OCI-LY7 (cell line): ENCODE measurements at regions not wholly inside any gene's neighbourhood (a gene's known extent, or its start where the extent isn't known, plus 50 kb on each side); places are given as distances from the start of the nearest gene placed in this dataset.

Experiments used
- BruUV-seq: library from RNA; stranded (reverse); fragments of 400-500 nt; replicated peaks from 2 replicates; lab custom pipeline; 2021; lab: Mats Ljungman, UMichigan
- CTCF ChIA-PET: fragments of 300-600 bp; sonication (Branson Sonifier 250); formaldehyde crosslinking; loops from one replicate; lab custom pipeline; 2022; ENCODE audit warnings: antibody characterized with exemption; ENCODE audit not compliant: unreplicated experiment; lab: Charles Lee
- POLR2A ChIA-PET: fragments of 300-600 bp; sonication (Branson Sonifier 250); formaldehyde crosslinking; loops from one replicate; lab custom pipeline; 2022; ENCODE audit warnings: antibody characterized with exemption; lab: Charles Lee
- DNase-seq: peaks from one replicate; pipeline ENCODE4 v3.0.0-alpha.2; 2015; ENCODE audit warnings: low spot score
- H2AFZ ChIP-seq: fragments of 200-600 bp; sonication (generic), shearing (Covaris generic); 2 replicates; pipeline ENCODE4 v1.6.1; 2014; ENCODE audit warnings: mild to moderate bottlenecking, antibody characterized with exemption, low read length, moderate library complexity
- H3K27ac ChIP-seq: fragments of 200-600 bp; sonication (generic); 2 replicates; pipeline ENCODE4 v1.5.1; 2014; ENCODE audit warnings: mixed run types, low read depth, mild to moderate bottlenecking, moderate library complexity, low read length, inconsistent platforms; ENCODE audit not compliant: poor library complexity, severe bottlenecking
- H3K36me3 ChIP-seq: fragments of 200-600 bp; sonication (generic); 2 replicates; pipeline ENCODE4 v1.6.1; 2014; ENCODE audit warnings: mild to moderate bottlenecking, antibody characterized with exemption, low read length, moderate library complexity, mixed read lengths; ENCODE audit not compliant: insufficient read depth
- H3K4me1 ChIP-seq: fragments of 200-600 bp; sonication (generic); 2 replicates; pipeline ENCODE4 v1.5.1; 2014; ENCODE audit warnings: mild to moderate bottlenecking, low read length; ENCODE audit not compliant: insufficient read depth, poor library complexity, severe bottlenecking
- H3K4me2 ChIP-seq: fragments of 200-600 bp; sonication (generic); 2 replicates; pipeline ENCODE4 v1.6.1; 2014; ENCODE audit warnings: mild to moderate bottlenecking, low read length
- H3K4me3 ChIP-seq: fragments of 200-600 bp; sonication (generic); 2 replicates; pipeline ENCODE4 v1.5.1; 2014; ENCODE audit warnings: mild to moderate bottlenecking, low read depth, low read length; ENCODE audit not compliant: poor library complexity, severe bottlenecking
- H3K79me2 ChIP-seq: fragments of 200-600 bp; sonication (generic); 2 replicates; pipeline ENCODE4 v1.6.1; 2016; ENCODE audit warnings: low read depth, mild to moderate bottlenecking, low read length, moderate library complexity, mixed read lengths; ENCODE audit not compliant: insufficient read depth
- H3K9me2 ChIP-seq: fragments of 200-600 bp; sonication (generic); 2 replicates; pipeline ENCODE4 v1.6.1; 2016; ENCODE audit warnings: mild to moderate bottlenecking, low read length, mixed read lengths; ENCODE audit not compliant: insufficient read depth
- H3K9me3 ChIP-seq: fragments of 200-600 bp; sonication (generic); 2 replicates; pipeline ENCODE4 v1.6.1; 2014; ENCODE audit warnings: mild to moderate bottlenecking, mixed run types, low read length, mixed read lengths
- H4K20me1 ChIP-seq: fragments of 200-600 bp; sonication (generic); 2 replicates; pipeline ENCODE4 v1.6.1; 2014; ENCODE audit warnings: mild to moderate bottlenecking, antibody characterized with exemption, low read length, moderate library complexity, mixed read lengths; ENCODE audit not compliant: insufficient read depth
- EZH2phosphoT487 ChIP-seq: fragments of 200-600 bp; sonication (generic); IDR thresholded peaks from 2 replicates; pipeline ENCODE4 v1.6.1; 2018; ENCODE audit warnings: low read depth, borderline replicate concordance, mild to moderate bottlenecking, mixed run types, antibody characterized with exemption, low read length, moderate library complexity, mixed read lengths
- intact Hi-C: fragments of 100-400 bp; cut with micrococcal nuclease; formaldehyde crosslinking; loops from one replicate; pipeline ENCODE4 v1.10.0; 2022; ENCODE audit not compliant: unreplicated experiment
- TF ChIP-seq, protein P1 (sequence below): fragments of 200-600 bp; sonication (generic); conservative IDR thresholded peaks from 2 replicates; pipeline ENCODE4 v1.5.1; 2014; ENCODE audit warnings: mild to moderate bottlenecking, antibody characterized with exemption, low read length, moderate library complexity, mixed read lengths

DNA sequence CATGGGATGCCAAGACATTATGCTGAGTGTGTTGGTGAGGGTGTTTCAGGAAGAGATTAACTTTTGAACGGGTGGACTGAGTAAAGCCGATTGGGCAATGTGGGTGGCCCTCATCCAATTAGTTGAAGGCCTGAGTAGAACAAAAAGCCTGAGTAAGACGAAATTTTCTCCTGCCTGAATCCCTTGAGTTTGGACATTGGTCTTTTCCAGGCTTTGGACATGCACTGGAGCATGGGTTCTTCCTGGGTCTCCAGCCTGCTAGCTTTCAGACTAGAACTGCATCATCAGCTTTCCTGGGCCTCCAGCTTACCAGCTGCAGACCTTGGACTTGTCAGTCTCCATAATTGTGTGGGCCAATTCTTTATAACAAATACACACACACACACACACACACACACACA is 63.6 kb downstream of the NIBAN1 start:
- no peaks in the 10 kb centered on the region for H3K79me2 ChIP-seq

DNA sequence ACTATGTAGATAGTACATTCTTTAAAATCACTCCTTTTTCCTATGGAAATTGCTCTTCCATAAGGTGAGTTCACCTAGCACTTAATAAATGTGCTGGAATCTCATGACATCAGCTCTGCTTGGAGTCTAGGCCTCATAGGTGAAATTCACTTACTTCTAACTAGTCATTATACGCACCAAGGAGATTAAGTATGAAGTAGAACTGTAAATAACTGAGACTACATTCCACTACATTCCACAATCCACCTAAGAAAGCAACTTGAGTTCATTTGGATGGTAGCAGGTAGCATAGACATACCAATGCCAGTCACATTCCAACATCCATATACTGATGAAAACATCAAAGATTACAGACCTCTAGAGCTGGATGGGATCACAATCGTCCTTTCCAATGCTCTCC is 64.3 kb downstream of the NIBAN1 start:
- no peaks in the 10 kb centered on the region for H3K79me2 ChIP-seq
- H3K9me3 ChIP-seq, result no peaks in the 10 kb centered on the region
- ChIA-PET CTCF (no interaction called here), POLR2A (no interaction called here)
- no peaks in the 10 kb centered on the region for H4K20me1 ChIP-seq
- intact Hi-C loops, result no loop called here
- no peak overlapping the region for H2AFZ ChIP-seq
- DNase-seq, result no peak
- no peak for TF ChIP-seq EZH2phosphoT487
- TF ChIP-seq, protein P1, sequence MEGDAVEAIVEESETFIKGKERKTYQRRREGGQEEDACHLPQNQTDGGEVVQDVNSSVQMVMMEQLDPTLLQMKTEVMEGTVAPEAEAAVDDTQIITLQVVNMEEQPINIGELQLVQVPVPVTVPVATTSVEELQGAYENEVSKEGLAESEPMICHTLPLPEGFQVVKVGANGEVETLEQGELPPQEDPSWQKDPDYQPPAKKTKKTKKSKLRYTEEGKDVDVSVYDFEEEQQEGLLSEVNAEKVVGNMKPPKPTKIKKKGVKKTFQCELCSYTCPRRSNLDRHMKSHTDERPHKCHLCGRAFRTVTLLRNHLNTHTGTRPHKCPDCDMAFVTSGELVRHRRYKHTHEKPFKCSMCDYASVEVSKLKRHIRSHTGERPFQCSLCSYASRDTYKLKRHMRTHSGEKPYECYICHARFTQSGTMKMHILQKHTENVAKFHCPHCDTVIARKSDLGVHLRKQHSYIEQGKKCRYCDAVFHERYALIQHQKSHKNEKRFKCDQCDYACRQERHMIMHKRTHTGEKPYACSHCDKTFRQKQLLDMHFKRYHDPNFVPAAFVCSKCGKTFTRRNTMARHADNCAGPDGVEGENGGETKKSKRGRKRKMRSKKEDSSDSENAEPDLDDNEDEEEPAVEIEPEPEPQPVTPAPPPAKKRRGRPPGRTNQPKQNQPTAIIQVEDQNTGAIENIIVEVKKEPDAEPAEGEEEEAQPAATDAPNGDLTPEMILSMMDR, result no peak
- no peaks in the 10 kb centered on the region for H3K4me1 ChIP-seq
- no peak overlapping the region for H3K4me3 ChIP-seq
- no peaks in the 10 kb centered on the region for H3K36me3 ChIP-seq
- no peak overlapping the region for H3K4me2 ChIP-seq
- no peaks in the 10 kb centered on the region for H3K9me2 ChIP-seq
- no TSS peak for BruUV-seq
- no peak overlapping the region for H3K27ac ChIP-seq

More for the DNA sequence above, 63.6 kb downstream of the NIBAN1 start:
- no TSS peak for BruUV-seq
- no peaks in the 10 kb centered on the region for H4K20me1 ChIP-seq
- no peaks in the 10 kb centered on the region for H3K36me3 ChIP-seq
- no peaks in the 10 kb centered on the region for H3K9me3 ChIP-seq
- POLR2A ChIA-PET, result interaction anchor here (0.9 kb wide), 1 partner anchor 41 kb away, joined by 3 read pairs; no protein-coding TSS in a partner anchor
- H3K4me1 ChIP-seq, result no peaks in the 10 kb centered on the region
- H3K4me3 ChIP-seq, result no peak overlapping the region
- DNase-seq, result no peak
- no peak for TF ChIP-seq EZH2phosphoT487
- TF ChIP-seq, protein P1, result no peak
- H3K27ac ChIP-seq, result no peak overlapping the region
- H3K9me2 ChIP-seq, result no peaks in the 10 kb centered on the region
- H3K4me2 ChIP-seq, result no peak overlapping the region
- CTCF ChIA-PET, result no interaction called here
- H2AFZ ChIP-seq, result no peak overlapping the region
- intact Hi-C loops, result no loop called here

DNA sequence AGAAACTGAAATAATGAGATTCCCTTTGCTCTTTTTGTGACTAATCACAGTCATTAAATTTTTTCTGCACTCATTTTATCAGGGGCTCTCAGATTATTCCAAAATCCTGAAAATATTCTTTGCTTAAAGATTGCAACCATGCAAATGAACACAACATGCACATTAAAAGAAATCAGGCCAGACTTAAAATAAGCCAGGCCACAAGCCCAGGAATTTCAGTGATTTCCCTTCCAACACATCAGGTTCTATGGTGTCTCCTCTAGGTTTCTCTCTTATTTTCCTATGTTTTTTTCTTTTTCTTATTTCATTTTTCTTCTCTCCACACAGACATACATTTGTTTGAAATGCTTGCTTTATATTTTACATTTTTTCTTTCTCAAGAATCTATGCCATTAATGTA is 65.3 kb downstream of the NIBAN1 start:
- no peaks in the 10 kb centered on the region for H3K79me2 ChIP-seq

More for the DNA sequence above, 65.3 kb downstream of the NIBAN1 start:
- Histone ChIP-seq H3K4me3 (no peak overlapping the region), H2AFZ (no peak overlapping the region), H3K27ac (no peak overlapping the region), H3K9me2 (no peaks in the 10 kb centered on the region), H3K4me2 (no peak overlapping the region), H3K4me1 (no peaks in the 10 kb centered on the region), H3K36me3 (no peaks in the 10 kb centered on the region), H4K20me1 (no peaks in the 10 kb centered on the region), H3K9me3 (no peaks in the 10 kb centered on the region)
- no TSS peak for BruUV-seq
- intact Hi-C loops, result no loop called here
- TF ChIP-seq, protein P1, result no peak
- TF ChIP-seq EZH2phosphoT487, result no peak
- ChIA-PET POLR2A (no interaction called here), CTCF (no interaction called here)
- no peak for DNase-seq
